DMS53 treated with DMSO at 0.1 percent for 48 hours (cell line): ENCODE measurements at regions not wholly inside any gene's neighbourhood (a gene's known extent, or its start where the extent isn't known, plus 50 kb on each side); places are given as distances from the start of the nearest gene placed in this dataset.
"Not testable (repeated sequence)": the region's sequence is repeated elsewhere in the genome, so short reads cannot be mapped to it uniquely, and the experiment has no call there.

Source experiments
- DNase-seq: peaks from one replicate; lab custom pipeline; 2025; ENCODE audit not compliant: unreplicated experiment; lab: John Stamatoyannopoulos, UW

GRCh38 chr5:96483878-96484277 is 50.8 kb upstream of the PCSK1 start:
- no peak for DNase-seq

- no peak for DNase-seq
Observed at GRCh38 chr5:96487859-96488258, 54.8 kb upstream of the PCSK1 start.

- DNase-seq, result no peak
Observed at GRCh38 chr5:96489532-96489931, 56.5 kb upstream of the PCSK1 start.

GRCh38 chr5:96492459-96493047 is 59.5 kb upstream of the PCSK1 start:
- DNase-seq, result no peak

GRCh38 chr5:96493219-96493790 is 60.3 kb upstream of the PCSK1 start:
- DNase-seq, result no peak

GRCh38 chr5:96495412-96495811 is 62.4 kb upstream of the PCSK1 start:
- not testable (repeated sequence) for DNase-seq

GRCh38 chr5:96497027-96497426 is 64.0 kb upstream of the PCSK1 start:
- not testable (repeated sequence) for DNase-seq

- DNase-seq, result no peak
Observed at GRCh38 chr5:96499753-96500345, 66.8 kb upstream of the PCSK1 start.

- no peak for DNase-seq
Observed at GRCh38 chr5:96501991-96502646, 69.1 kb upstream of the PCSK1 start.

- no peak for DNase-seq
Observed at GRCh38 chr5:96503501-96504236, 70.6 kb upstream of the PCSK1 start.

- no peak for DNase-seq
Observed at GRCh38 chr5:96506376-96506775, 73.3 kb upstream of the PCSK1 start.

- DNase-seq, result no peak
Observed at GRCh38 chr5:96506866-96507527, 73.9 kb upstream of the PCSK1 start.

GRCh38 chr5:96509316-96509715 is 76.3 kb upstream of the PCSK1 start:
- DNase-seq, result no peak

GRCh38 chr5:96509721-96510350 is 76.8 kb upstream of the PCSK1 start:
- DNase-seq, result no peak

GRCh38 chr5:96516631-96517071 is 83.6 kb upstream of the PCSK1 start:
- no peak for DNase-seq

GRCh38 chr5:96517295-96517694 is 84.2 kb upstream of the PCSK1 start:
- DNase-seq, result peak; percentile 70

- no peak for DNase-seq
Observed at GRCh38 chr5:96520345-96520744, 87.3 kb upstream of the PCSK1 start.

- DNase-seq, result no peak
Observed at GRCh38 chr5:96522635-96523355, 89.7 kb upstream of the PCSK1 start.

GRCh38 chr5:96527768-96528661 is 95.0 kb upstream of the PCSK1 start:
- peak; percentile 5 for DNase-seq
